ENCODE measurements at regions not wholly inside any gene's neighbourhood (a gene's known extent, or its start where the extent isn't known, plus 50 kb on each side); places are given as distances from the start of the nearest gene placed in this dataset.
"Not testable (repeated sequence)": the region's sequence is repeated elsewhere in the genome, so short reads cannot be mapped to it uniquely, and the experiment has no call there.

- Histone ChIP-seq H3K27me3 (replicated peaks in 1 of 2; ENCODE audit: control insufficient read depth in 2 of 2, extremely low read depth in 1 of 2, insufficient read depth in 2 of 2, low read length in 1 of 2) (no peaks in the 10 kb centered on the region), H3K36me3 (ENCODE audit: control insufficient read depth in 2 of 2, extremely low read depth in 1 of 2, insufficient read depth in 1 of 2, low read length in 1 of 2) (no peaks in the 10 kb centered on the region), H3K4me3 (ENCODE audit: control insufficient read depth in 1 of 2, extremely low read depth in 1 of 2, low read length in 1 of 2) (no peak overlapping the region), H3K27ac (ENCODE audit: low read length) (no peak overlapping the region), H3K9me3 (peaks cover 2% of the 10 kb centered on the region), H3K4me1 (ENCODE audit: control insufficient read depth in 1 of 2, extremely low read depth in 1 of 2, insufficient read depth in 2 of 2, low read length in 2 of 2) (no peaks in the 10 kb centered on the region)
- no peaks in the 10 kb centered on the region for H3K36me3 Mint-ChIP-seq
- no peak for DNase-seq
- CTCF ChIA-PET, result no interaction called here
- H3K27ac Mint-ChIP-seq, result no peak overlapping the region
- ATAC-seq (replicated peaks in 1 of 4), result no peak
- POLR2A ChIA-PET, result interaction anchor here in 1 of 2 donors (0.6 kb wide), 1 partner anchor 431 kb away, joined by 8 read pairs; no protein-coding TSS in a partner anchor
- no peaks in the 10 kb centered on the region for H3K27me3 Mint-ChIP-seq
- no peak overlapping the region for H3K4me3 Mint-ChIP-seq
- H3K4me1 Mint-ChIP-seq, result no peaks in the 10 kb centered on the region
- H3K9me3 Mint-ChIP-seq, result peaks cover 7 to 24% (median 14%) of the 10 kb centered on the region in 3 donors
- no CpG with 5 or more reads among the region's 3 CpGs for WGBS (ENCODE audit: insufficient coverage)
Measured at GRCh38 chr5:104551628-104552027, 989.0 kb upstream of the NUDT12 start.

GRCh38 chr5:104546871-104547270 lies 984.3 kb upstream of the NUDT12 start:
- POLR2A ChIA-PET, result not testable (repeated sequence)

GRCh38 chr5:104541141-104541785 lies 978.7 kb upstream of the NUDT12 start:
- Histone ChIP-seq H3K9me3 (peaks cover 2% of the 10 kb centered on the region), H3K36me3 (ENCODE audit: control insufficient read depth in 2 of 2, extremely low read depth in 1 of 2, insufficient read depth in 1 of 2, low read length in 1 of 2) (no peaks in the 10 kb centered on the region), H3K4me3 (ENCODE audit: control insufficient read depth in 1 of 2, extremely low read depth in 1 of 2, low read length in 1 of 2) (no peak overlapping the region), H3K4me1 (ENCODE audit: control insufficient read depth in 1 of 2, extremely low read depth in 1 of 2, insufficient read depth in 2 of 2, low read length in 2 of 2) (no peaks in the 10 kb centered on the region), H3K27ac (ENCODE audit: low read length) (no peak overlapping the region), H3K27me3 (replicated peaks in 1 of 2; ENCODE audit: control insufficient read depth in 2 of 2, extremely low read depth in 1 of 2, insufficient read depth in 2 of 2, low read length in 1 of 2) (no peaks in the 10 kb centered on the region)
- ChIA-PET CTCF (no interaction called here), POLR2A (no interaction called here)
- Mint-ChIP-seq H3K4me3 (no peak overlapping the region), H3K27me3 (no peaks in the 10 kb centered on the region), H3K27ac (no peak overlapping the region), H3K4me1 (no peaks in the 10 kb centered on the region), H3K9me3 (peaks cover 17 to 20% (median 20%) of the 10 kb centered on the region in 3 donors), H3K36me3 (no peaks in the 10 kb centered on the region)
- DNase-seq (no peak), ATAC-seq (replicated peaks in 1 of 4) (no peak)
- no CpG with 5 or more reads among the region's 1 CpG for WGBS (ENCODE audit: insufficient coverage)

More at GRCh38 chr5:104546871-104547270, 984.3 kb upstream of the NUDT12 start:
- H3K36me3 Mint-ChIP-seq; H3K4me3 ChIP-seq (ENCODE audit: control insufficient read depth in 1 of 2, extremely low read depth in 1 of 2, low read length in 1 of 2); CTCF ChIA-PET; H3K4me3 Mint-ChIP-seq; H3K4me1 ChIP-seq (ENCODE audit: control insufficient read depth in 1 of 2, extremely low read depth in 1 of 2, insufficient read depth in 2 of 2, low read length in 2 of 2); H3K27me3 Mint-ChIP-seq; H3K27ac ChIP-seq (ENCODE audit: low read length); H3K36me3 ChIP-seq (ENCODE audit: control insufficient read depth in 2 of 2, extremely low read depth in 1 of 2, insufficient read depth in 1 of 2, low read length in 1 of 2); ATAC-seq (replicated peaks in 1 of 4); H3K4me1 Mint-ChIP-seq; H3K27ac Mint-ChIP-seq; H3K27me3 ChIP-seq (replicated peaks in 1 of 2; ENCODE audit: control insufficient read depth in 2 of 2, extremely low read depth in 1 of 2, insufficient read depth in 2 of 2, low read length in 1 of 2); H3K9me3 ChIP-seq; DNase-seq: not testable (repeated sequence)
- peaks cover 5 to 11% (median 9%) of the 10 kb centered on the region in 3 donors for H3K9me3 Mint-ChIP-seq
- WGBS (ENCODE audit: insufficient coverage), result 80% methylated on average over 3 of the region's 6 CpGs

- Mint-ChIP-seq H3K36me3 (no peaks in the 10 kb centered on the region), H3K27me3 (no peaks in the 10 kb centered on the region), H3K27ac (no peak overlapping the region), H3K4me3 (no peak overlapping the region), H3K9me3 (peaks cover 17 to 20% (median 17%) of the 10 kb centered on the region in 3 donors), H3K4me1 (no peaks in the 10 kb centered on the region)
- no CpG with 5 or more reads among the region's 1 CpG for WGBS (ENCODE audit: insufficient coverage)
- Histone ChIP-seq H3K27me3 (replicated peaks in 1 of 2; ENCODE audit: control insufficient read depth in 2 of 2, extremely low read depth in 1 of 2, insufficient read depth in 2 of 2, low read length in 1 of 2) (no peaks in the 10 kb centered on the region), H3K36me3 (ENCODE audit: control insufficient read depth in 2 of 2, extremely low read depth in 1 of 2, insufficient read depth in 1 of 2, low read length in 1 of 2) (no peaks in the 10 kb centered on the region), H3K9me3 (peaks cover 2% of the 10 kb centered on the region), H3K4me3 (ENCODE audit: control insufficient read depth in 1 of 2, extremely low read depth in 1 of 2, low read length in 1 of 2) (no peak overlapping the region), H3K4me1 (ENCODE audit: control insufficient read depth in 1 of 2, extremely low read depth in 1 of 2, insufficient read depth in 2 of 2, low read length in 2 of 2) (no peaks in the 10 kb centered on the region), H3K27ac (ENCODE audit: low read length) (no peak overlapping the region)
- ChIA-PET POLR2A (no interaction called here), CTCF (no interaction called here)
- DNase-seq, result no peak
- no peak for ATAC-seq (replicated peaks in 1 of 4)
Measured at GRCh38 chr5:104540448-104540847, 977.9 kb upstream of the NUDT12 start.

- DNase-seq, result no peak
- Histone ChIP-seq H3K27ac (ENCODE audit: low read length) (no peak overlapping the region), H3K4me1 (ENCODE audit: control insufficient read depth in 1 of 2, extremely low read depth in 1 of 2, insufficient read depth in 2 of 2, low read length in 2 of 2) (no peaks in the 10 kb centered on the region), H3K9me3 (peaks cover 2% of the 10 kb centered on the region), H3K27me3 (replicated peaks in 1 of 2; ENCODE audit: control insufficient read depth in 2 of 2, extremely low read depth in 1 of 2, insufficient read depth in 2 of 2, low read length in 1 of 2) (no peaks in the 10 kb centered on the region), H3K36me3 (ENCODE audit: control insufficient read depth in 2 of 2, extremely low read depth in 1 of 2, insufficient read depth in 1 of 2, low read length in 1 of 2) (no peaks in the 10 kb centered on the region), H3K4me3 (ENCODE audit: control insufficient read depth in 1 of 2, extremely low read depth in 1 of 2, low read length in 1 of 2) (no peak overlapping the region)
- Mint-ChIP-seq H3K9me3 (peaks cover 21 to 22% (median 21%) of the 10 kb centered on the region in 3 donors), H3K27me3 (no peaks in the 10 kb centered on the region), H3K36me3 (no peaks in the 10 kb centered on the region), H3K27ac (no peak overlapping the region), H3K4me3 (no peak overlapping the region), H3K4me1 (no peaks in the 10 kb centered on the region)
- ChIA-PET CTCF (no interaction called here), POLR2A (no interaction called here)
- no peak for ATAC-seq (replicated peaks in 1 of 4)
Measured at GRCh38 chr5:104539618-104540350, 977.2 kb upstream of the NUDT12 start.

- WGBS (ENCODE audit: insufficient coverage), result no CpG with 5 or more reads among the region's 6 CpGs
- POLR2A ChIA-PET, result no interaction called here
- no peaks in the 10 kb centered on the region for H3K36me3 Mint-ChIP-seq
Measured at GRCh38 chr5:104538734-104539133, 976.1 kb upstream of the NUDT12 start.

More at GRCh38 chr5:104538734-104539133, 976.1 kb upstream of the NUDT12 start:
- DNase-seq (no peak), ATAC-seq (replicated peaks in 1 of 4) (no peak)
- CTCF ChIA-PET, result no interaction called here
- H3K27me3 Mint-ChIP-seq, result no peaks in the 10 kb centered on the region
- H3K4me3 Mint-ChIP-seq, result no peak overlapping the region
- Histone ChIP-seq H3K4me1 (ENCODE audit: control insufficient read depth in 1 of 2, extremely low read depth in 1 of 2, insufficient read depth in 2 of 2, low read length in 2 of 2) (no peaks in the 10 kb centered on the region), H3K4me3 (ENCODE audit: control insufficient read depth in 1 of 2, extremely low read depth in 1 of 2, low read length in 1 of 2) (no peak overlapping the region), H3K36me3 (ENCODE audit: control insufficient read depth in 2 of 2, extremely low read depth in 1 of 2, insufficient read depth in 1 of 2, low read length in 1 of 2) (no peaks in the 10 kb centered on the region), H3K9me3 (peaks cover 2% of the 10 kb centered on the region), H3K27me3 (replicated peaks in 1 of 2; ENCODE audit: control insufficient read depth in 2 of 2, extremely low read depth in 1 of 2, insufficient read depth in 2 of 2, low read length in 1 of 2) (no peaks in the 10 kb centered on the region), H3K27ac (ENCODE audit: low read length) (no peak overlapping the region)
- H3K4me1 Mint-ChIP-seq, result no peaks in the 10 kb centered on the region
- no peak overlapping the region for H3K27ac Mint-ChIP-seq
- peaks cover 22 to 23% (median 23%) of the 10 kb centered on the region in 3 donors for H3K9me3 Mint-ChIP-seq

Data from T-cell (primary cell).